GM06990 (cell line): ENCODE measurements at regions not wholly inside any gene's neighbourhood (a gene's known extent, or its start where the extent isn't known, plus 50 kb on each side); places are given as distances from the start of the nearest gene placed in this dataset.

ENCODE experiments used
- DNase-seq: peaks from one replicate; pipeline ENCODE4 v3.0.0-alpha.2; 2011; ENCODE audit not compliant: insufficient read length; ENCODE audit errors: extremely low read depth
- H3K27me3 ChIP-seq: replicated peaks from 2 replicates; pipeline ENCODE4 v1.6.0; 2011; ENCODE audit warnings: low read length; ENCODE audit not compliant: control insufficient read depth, insufficient read depth
- H3K36me3 ChIP-seq: 2 replicates; pipeline ENCODE4 v1.5.1; 2011; ENCODE audit warnings: low read length; ENCODE audit not compliant: control insufficient read depth, insufficient read depth
- H3K4me3 ChIP-seq: replicated peaks from 2 replicates; pipeline ENCODE4 v1.5.1; 2011; ENCODE audit warnings: low read depth, mild to moderate bottlenecking, control low read depth, low read length
- TF ChIP-seq, protein P1 (sequence below): IDR thresholded peaks from 2 replicates; pipeline ENCODE4 v1.5.1; 2011; ENCODE audit warnings: low read length, control low read depth, mild to moderate bottlenecking, inconsistent platforms; ENCODE audit not compliant: insufficient read depth, poor library complexity, severe bottlenecking

DNA sequence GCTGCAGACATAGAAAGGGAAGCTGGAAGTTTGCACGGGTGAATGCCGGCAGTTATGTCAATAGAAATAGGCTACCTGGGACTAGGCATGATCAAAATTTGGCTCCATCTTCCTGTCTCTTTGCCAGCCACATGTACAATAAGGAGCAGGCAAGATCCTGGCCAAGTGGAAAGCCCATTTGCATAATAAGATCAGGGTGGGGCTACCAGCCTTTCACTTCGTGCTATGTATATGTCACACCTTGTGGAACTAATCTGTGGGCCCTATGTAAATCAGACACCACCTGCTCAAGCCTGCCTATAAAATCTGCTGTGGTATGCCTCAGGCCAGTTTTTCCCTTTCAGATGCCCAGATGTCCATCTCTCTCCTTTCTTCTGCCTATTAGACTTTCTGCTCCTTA is 79.3 kb upstream of the DRD2 start:
- no peaks in the 10 kb centered on the region for H3K36me3 ChIP-seq
- H3K4me3 ChIP-seq, result no peak overlapping the region
- TF ChIP-seq, protein P1, sequence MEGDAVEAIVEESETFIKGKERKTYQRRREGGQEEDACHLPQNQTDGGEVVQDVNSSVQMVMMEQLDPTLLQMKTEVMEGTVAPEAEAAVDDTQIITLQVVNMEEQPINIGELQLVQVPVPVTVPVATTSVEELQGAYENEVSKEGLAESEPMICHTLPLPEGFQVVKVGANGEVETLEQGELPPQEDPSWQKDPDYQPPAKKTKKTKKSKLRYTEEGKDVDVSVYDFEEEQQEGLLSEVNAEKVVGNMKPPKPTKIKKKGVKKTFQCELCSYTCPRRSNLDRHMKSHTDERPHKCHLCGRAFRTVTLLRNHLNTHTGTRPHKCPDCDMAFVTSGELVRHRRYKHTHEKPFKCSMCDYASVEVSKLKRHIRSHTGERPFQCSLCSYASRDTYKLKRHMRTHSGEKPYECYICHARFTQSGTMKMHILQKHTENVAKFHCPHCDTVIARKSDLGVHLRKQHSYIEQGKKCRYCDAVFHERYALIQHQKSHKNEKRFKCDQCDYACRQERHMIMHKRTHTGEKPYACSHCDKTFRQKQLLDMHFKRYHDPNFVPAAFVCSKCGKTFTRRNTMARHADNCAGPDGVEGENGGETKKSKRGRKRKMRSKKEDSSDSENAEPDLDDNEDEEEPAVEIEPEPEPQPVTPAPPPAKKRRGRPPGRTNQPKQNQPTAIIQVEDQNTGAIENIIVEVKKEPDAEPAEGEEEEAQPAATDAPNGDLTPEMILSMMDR, result no peak
- no peak for DNase-seq
- H3K27me3 ChIP-seq, result no peaks in the 10 kb centered on the region; the same call in 1 of the 2 replicates

DNA sequence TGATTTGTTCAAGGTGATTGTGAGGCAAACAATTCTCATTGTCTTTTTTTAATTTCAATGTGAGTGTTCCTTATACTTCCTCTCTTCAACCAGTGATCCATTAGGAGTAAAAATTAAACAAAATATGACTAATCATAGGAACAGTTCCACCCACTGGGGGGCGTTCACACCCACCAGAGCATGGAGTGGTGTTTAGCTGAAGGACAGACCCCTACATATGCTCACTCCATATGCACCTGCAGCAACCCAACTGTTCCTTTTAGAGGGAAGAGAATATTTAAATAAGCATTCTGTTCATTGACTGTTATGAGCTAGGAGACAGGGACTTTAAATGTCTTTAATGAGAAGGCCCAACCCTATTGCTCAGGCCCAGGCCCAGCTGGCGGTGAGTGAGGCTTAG is 78.7 kb upstream of the DRD2 start:
- TF ChIP-seq, protein P1, result no peak
- Histone ChIP-seq H3K4me3 (no peak overlapping the region), H3K27me3 (no peaks in the 10 kb centered on the region; the same call in 1 of the 2 replicates), H3K36me3 (no peaks in the 10 kb centered on the region)
- no peak for DNase-seq

DNA sequence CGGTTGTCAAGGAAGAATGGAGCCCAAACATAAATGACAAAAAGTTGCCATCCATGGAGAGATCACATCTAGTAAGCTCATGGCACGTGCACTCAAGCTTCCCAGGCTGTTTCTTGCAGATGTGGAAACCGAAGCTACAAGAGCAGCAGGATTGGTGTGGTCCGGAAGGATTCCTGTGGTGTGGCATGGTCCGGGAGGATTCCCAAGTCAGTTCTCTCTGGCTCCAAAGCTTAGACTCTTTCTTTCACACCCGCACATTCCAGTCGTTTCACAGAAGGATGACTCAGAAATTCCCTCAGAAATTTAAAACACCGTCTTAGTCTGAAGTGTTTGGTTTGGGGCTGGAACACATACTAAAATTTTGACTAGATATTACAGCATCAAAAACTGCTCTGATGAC is 78.0 kb upstream of the DRD2 start:
- H3K36me3 ChIP-seq, result no peaks in the 10 kb centered on the region
- DNase-seq, result no peak

DNA sequence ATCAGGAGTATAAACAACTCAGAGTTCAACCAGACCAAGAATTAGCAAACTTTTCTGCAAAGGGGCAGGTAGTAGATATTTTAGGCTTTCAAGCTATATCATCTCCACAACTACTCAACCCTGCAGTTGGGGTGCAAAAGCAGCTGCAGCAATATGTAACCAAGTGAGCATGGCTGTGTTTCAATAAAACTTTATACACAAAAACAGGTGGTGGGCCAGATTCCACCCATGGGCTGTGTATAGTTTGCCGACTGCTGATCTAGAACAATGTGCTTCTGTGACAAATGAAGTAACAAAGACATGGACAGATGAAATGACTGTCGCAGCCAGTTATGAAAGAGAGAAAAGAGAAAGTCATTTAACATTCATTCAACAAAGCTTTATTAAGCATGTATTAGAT is 77.1 kb upstream of the DRD2 start:
- TF ChIP-seq, protein P1, result no peak
- Histone ChIP-seq H3K4me3 (no peak overlapping the region), H3K27me3 (no peaks in the 10 kb centered on the region; the same call in 1 of the 2 replicates), H3K36me3 (no peaks in the 10 kb centered on the region)
- no peak for DNase-seq

More for the DNA sequence above, 78.0 kb upstream of the DRD2 start:
- Histone ChIP-seq H3K4me3 (no peak overlapping the region), H3K27me3 (no peaks in the 10 kb centered on the region; the same call in 1 of the 2 replicates)
- TF ChIP-seq, protein P1, result no peak

DNA sequence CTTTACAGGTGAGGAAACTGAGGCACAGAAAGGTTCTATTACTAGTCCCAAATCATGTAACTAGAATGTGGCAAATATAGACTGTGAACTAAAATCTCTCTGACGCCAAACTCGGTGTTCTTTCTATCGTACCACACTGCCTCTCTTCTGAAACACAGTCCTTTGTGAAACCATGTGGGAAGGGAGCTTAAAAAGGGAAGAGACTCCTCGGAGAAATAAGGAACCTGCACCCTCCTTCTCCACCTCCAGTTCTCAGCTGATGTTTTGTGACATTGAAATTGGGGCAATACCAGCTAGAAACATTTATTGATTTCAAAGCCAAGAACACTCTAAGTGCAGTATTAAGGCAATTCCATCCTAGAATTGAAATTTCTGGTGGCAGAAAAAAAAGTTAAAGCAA is 76.4 kb upstream of the DRD2 start:
- no peak overlapping the region for H3K4me3 ChIP-seq
- no peaks in the 10 kb centered on the region; the same call in 1 of the 2 replicates for H3K27me3 ChIP-seq
- H3K36me3 ChIP-seq, result no peaks in the 10 kb centered on the region
- no peak for DNase-seq
- TF ChIP-seq, protein P1, result no peak
